Caco-2 (cell line): ENCODE measurements at regions not wholly inside any gene's neighbourhood (a gene's known extent, or its start where the extent isn't known, plus 50 kb on each side); places are given as distances from the start of the nearest gene placed in this dataset.

ENCODE experiments used
- BruUV-seq: library from RNA; stranded (reverse); fragments of 400-500 nt; replicated peaks from 2 replicates; lab custom pipeline; 2021; lab: Mats Ljungman, UMichigan
- CTCF ChIA-PET: fragments of 300-600 bp; sonication (Branson Sonifier 250); formaldehyde crosslinking; loops from one replicate; lab custom pipeline; 2022; ENCODE audit warnings: antibody characterized with exemption; lab: Charles Lee
- POLR2A ChIA-PET: fragments of 300-600 bp; sonication (Branson Sonifier 250); formaldehyde crosslinking; loops from one replicate; lab custom pipeline; 2022; ENCODE audit warnings: antibody characterized with exemption; lab: Charles Lee
- DNase-seq, 2 experiments: peaks; one replicate each; pipeline versions ENCODE4 v3.0.0 to v3.0.0-alpha.2; 2020 to 2022
- H3K27me3 ChIP-seq: replicated peaks from 2 replicates; pipeline ENCODE4 v1.6.0; 2011; ENCODE audit warnings: low read length; ENCODE audit not compliant: control insufficient read depth, insufficient read depth
- H3K36me3 ChIP-seq: 2 replicates; pipeline ENCODE4 v1.5.1; 2011; ENCODE audit warnings: low read length; ENCODE audit not compliant: control insufficient read depth, insufficient read depth
- H3K4me1 ChIP-seq: fragments of 250-450 bp; sonication (Bioruptor Pico); 2 replicates; pipeline ENCODE4 v1.5.1; 2020; ENCODE audit warnings: mild to moderate bottlenecking
- H3K4me3 ChIP-seq: 2 replicates; pipeline ENCODE4 v1.5.1; 2011; ENCODE audit warnings: low read depth, mild to moderate bottlenecking, control low read depth, low read length
- H3K9me3 ChIP-seq: fragments of 250-450 bp; sonication (Bioruptor Pico); 2 replicates; pipeline ENCODE4 v1.5.1; 2020; ENCODE audit warnings: mild to moderate bottlenecking, moderate library complexity
- H3K27ac Mint-ChIP-seq: one replicate; pipeline ENCODE4 v1.8.0; 2022; ENCODE audit warnings: mixed read lengths; ENCODE audit not compliant: unreplicated experiment
- H3K27me3 Mint-ChIP-seq: one replicate; pipeline ENCODE4 v1.8.0; 2022; ENCODE audit warnings: mixed read lengths; ENCODE audit not compliant: insufficient read depth, unreplicated experiment
- H3K36me3 Mint-ChIP-seq: one replicate; pipeline ENCODE4 v1.8.0; 2022; ENCODE audit warnings: mild to moderate bottlenecking, mixed read lengths; ENCODE audit not compliant: insufficient read depth, unreplicated experiment
- H3K4me1 Mint-ChIP-seq: one replicate; pipeline ENCODE4 v1.8.0; 2022; ENCODE audit warnings: low read depth, mixed read lengths; ENCODE audit not compliant: unreplicated experiment
- H3K4me3 Mint-ChIP-seq: one replicate; pipeline ENCODE4 v1.8.0; 2022; ENCODE audit warnings: mild to moderate bottlenecking, moderate library complexity, mixed read lengths; ENCODE audit not compliant: unreplicated experiment
- H3K9me3 Mint-ChIP-seq: one replicate; pipeline ENCODE4 v1.8.0; 2022; ENCODE audit warnings: mixed read lengths; ENCODE audit not compliant: unreplicated experiment
- CTCF ChIP-seq, 2 experiments: fragments of 200-600 bp in 1 of 2; IDR thresholded peaks; 1 replicate in 1 of 2; 2 replicates in 1 of 2; pipeline versions ENCODE4 v1.5.1 to v1.8.0; 2011 to 2022; ENCODE audit warnings: antibody characterized with exemption in 1 of 2, control low read depth in 1 of 2, inconsistent platforms in 1 of 2, low read depth in 1 of 2, low read length in 1 of 2, mild to moderate bottlenecking in 1 of 2, moderate library complexity in 1 of 2; ENCODE audit not compliant: insufficient read depth in 1 of 2, severe bottlenecking in 1 of 2, unreplicated experiment in 1 of 2
- intact Hi-C: fragments of 100-400 bp; cut with micrococcal nuclease; formaldehyde crosslinking; loops from one replicate; pipeline ENCODE4 v1.10.0; 2022; ENCODE audit not compliant: unreplicated experiment

- no peak for TF ChIP-seq CTCF (IDR thresholded peaks at IDR 0.05; ENCODE audit: insufficient read depth in 1 of 2, low read depth in 1 of 2, low read length in 1 of 2, severe bottlenecking in 1 of 2, unreplicated experiment in 1 of 2)
- Histone ChIP-seq H3K4me1 (no peaks in the 10 kb centered on the region), H3K9me3 (no peaks in the 10 kb centered on the region), H3K36me3 (no peaks in the 10 kb centered on the region), H3K4me3 (no peak overlapping the region), H3K27me3 (no peaks in the 10 kb centered on the region)
- Mint-ChIP-seq H3K9me3 (peaks cover 24% of the 10 kb centered on the region), H3K4me3 (no peak overlapping the region), H3K27me3 (no peaks in the 10 kb centered on the region), H3K27ac (no peak overlapping the region), H3K36me3 (no peaks in the 10 kb centered on the region), H3K4me1 (no peaks in the 10 kb centered on the region)
- ChIA-PET CTCF (no interaction called here), POLR2A (no interaction called here)
- BruUV-seq: no TSS peak
- intact Hi-C loops: no loop called here
- no peak for DNase-seq
These were observed 329.8 kb downstream of the ZNF608 start for GRCh38 chr5:124416627-124417026.

GRCh38 chr5:124414973-124415372, 331.5 kb downstream of the ZNF608 start:
- Histone ChIP-seq H3K36me3 (no peaks in the 10 kb centered on the region), H3K9me3 (no peaks in the 10 kb centered on the region), H3K27me3 (no peaks in the 10 kb centered on the region), H3K4me3 (no peak overlapping the region), H3K4me1 (no peaks in the 10 kb centered on the region)
- intact Hi-C loops: no loop called here
- CTCF ChIA-PET: no interaction called here
- Mint-ChIP-seq H3K36me3 (no peaks in the 10 kb centered on the region), H3K4me3 (no peak overlapping the region), H3K27ac (no peak overlapping the region), H3K27me3 (no peaks in the 10 kb centered on the region), H3K4me1 (peaks cover 7% of the 10 kb centered on the region), H3K9me3 (peaks cover 17% of the 10 kb centered on the region)
- BruUV-seq: no TSS peak
- no peak for TF ChIP-seq CTCF (IDR thresholded peaks at IDR 0.05; ENCODE audit: insufficient read depth in 1 of 2, low read depth in 1 of 2, low read length in 1 of 2, severe bottlenecking in 1 of 2, unreplicated experiment in 1 of 2)
- POLR2A ChIA-PET: no interaction called here
- DNase-seq: no peak

GRCh38 chr5:124410539-124411488, 335.6 kb downstream of the ZNF608 start:
- H3K27me3 ChIP-seq: no peaks in the 10 kb centered on the region
- H3K4me3 ChIP-seq: no peak overlapping the region
- ChIA-PET POLR2A (no interaction called here), CTCF (no interaction called here)
- Mint-ChIP-seq H3K4me3 (no peak overlapping the region), H3K27me3 (no peaks in the 10 kb centered on the region), H3K36me3 (no peaks in the 10 kb centered on the region), H3K4me1 (peaks cover 14% of the 10 kb centered on the region), H3K27ac (no peak overlapping the region), H3K9me3 (peaks cover 17% of the 10 kb centered on the region)
- BruUV-seq: no TSS peak
- intact Hi-C loops: no loop called here
- H3K9me3 ChIP-seq: peaks cover 4% of the 10 kb centered on the region; the same call in 1 of the 2 replicates
- DNase-seq: peak in 1 of 2 experiments; percentile 8
- H3K4me1 ChIP-seq: peaks cover 15% of the 10 kb centered on the region
- TF ChIP-seq CTCF (IDR thresholded peaks at IDR 0.05; ENCODE audit: insufficient read depth in 1 of 2, low read depth in 1 of 2, low read length in 1 of 2, severe bottlenecking in 1 of 2, unreplicated experiment in 1 of 2): no peak
- no peaks in the 10 kb centered on the region for H3K36me3 ChIP-seq
